GM21390 (cell line): ENCODE measurements at regions not wholly inside any gene's neighbourhood (a gene's known extent, or its start where the extent isn't known, plus 50 kb on each side); places are given as distances from the start of the nearest gene placed in this dataset.
"Not testable (repeated sequence)": the region's sequence is repeated elsewhere in the genome, so short reads cannot be mapped to it uniquely, and the experiment has no call there.

Experiments
- ATAC-seq: cut with Tn5 transposase; IDR thresholded peaks from one replicate; pipeline ENCODE4 v1.9.1; 2021; ENCODE audit not compliant: unreplicated experiment

DNA sequence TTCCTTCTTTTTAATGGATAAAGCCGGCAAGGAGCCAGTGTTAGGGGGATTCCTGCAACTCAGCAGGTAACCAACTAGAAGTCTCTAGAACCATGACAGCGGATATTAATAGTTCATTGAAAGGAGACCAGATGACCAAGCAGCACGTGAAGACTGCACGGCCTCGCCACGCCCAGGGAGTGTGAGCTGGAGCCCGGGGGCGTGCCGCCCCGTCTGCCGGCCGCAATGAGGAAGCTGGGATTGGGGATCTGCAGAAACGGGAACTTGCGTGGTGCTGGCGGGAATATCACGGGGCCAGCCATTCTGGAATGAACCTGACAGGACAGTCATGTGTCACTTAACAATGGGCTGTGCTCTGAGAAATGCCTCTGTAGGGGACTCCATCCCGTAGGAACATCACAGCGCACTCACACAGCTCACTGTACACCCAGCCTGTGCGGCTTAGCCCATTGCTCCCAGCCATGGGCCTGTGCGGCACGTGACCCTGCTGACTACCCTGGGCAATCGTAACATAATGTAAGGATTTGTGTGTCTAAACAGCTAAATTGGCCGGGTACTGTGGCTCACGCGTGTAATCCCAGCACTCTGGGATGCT is 4092.8 kb upstream of the TPTE start:
- not testable (repeated sequence) for ATAC-seq

DNA sequence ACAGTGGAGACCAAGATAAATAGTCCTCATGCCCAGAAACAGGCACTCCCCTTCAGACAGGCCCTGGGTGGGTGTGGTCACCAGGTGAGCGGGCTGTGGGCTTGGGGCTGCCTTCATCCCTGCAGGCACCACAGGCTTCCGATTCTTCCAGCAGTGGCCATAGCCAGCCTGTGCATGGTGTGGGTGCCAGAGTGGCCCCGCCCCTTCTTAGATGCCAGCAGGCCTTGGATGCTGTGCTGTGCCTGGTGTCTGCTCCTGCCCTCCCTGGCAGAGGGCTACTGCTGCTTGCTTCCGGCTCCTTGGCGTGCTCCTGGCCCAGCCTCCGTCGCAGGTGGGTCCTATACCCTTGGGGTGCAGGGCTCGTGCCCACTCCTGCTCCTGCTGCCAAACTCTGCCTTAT is 4091.5 kb upstream of the TPTE start:
- not testable (repeated sequence) for ATAC-seq

- ATAC-seq, result not testable (repeated sequence)
Measured at GRCh38 chr21:6433149-6433548, 4088.2 kb upstream of the TPTE start.

DNA sequence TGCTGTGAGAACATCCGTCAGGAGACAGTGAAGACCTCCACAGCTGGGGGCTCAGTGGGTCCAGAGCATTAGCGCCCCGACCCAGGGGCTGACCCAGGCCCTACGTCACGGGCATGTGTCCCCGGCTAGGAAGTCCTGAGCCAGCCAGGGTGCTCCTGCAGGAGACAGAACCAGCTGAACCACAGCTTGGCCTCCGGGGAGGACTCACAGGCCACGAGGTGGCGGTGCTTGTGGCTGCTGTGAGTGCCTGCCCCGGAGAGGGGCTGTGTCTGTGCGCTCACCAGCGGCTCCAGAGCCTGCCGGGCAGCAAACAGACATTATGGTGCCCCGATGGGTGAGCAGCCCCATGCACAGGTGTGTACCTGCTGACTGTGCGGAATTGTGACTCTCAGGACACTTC is 4085.2 kb upstream of the TPTE start:
- not testable (repeated sequence) for ATAC-seq

DNA sequence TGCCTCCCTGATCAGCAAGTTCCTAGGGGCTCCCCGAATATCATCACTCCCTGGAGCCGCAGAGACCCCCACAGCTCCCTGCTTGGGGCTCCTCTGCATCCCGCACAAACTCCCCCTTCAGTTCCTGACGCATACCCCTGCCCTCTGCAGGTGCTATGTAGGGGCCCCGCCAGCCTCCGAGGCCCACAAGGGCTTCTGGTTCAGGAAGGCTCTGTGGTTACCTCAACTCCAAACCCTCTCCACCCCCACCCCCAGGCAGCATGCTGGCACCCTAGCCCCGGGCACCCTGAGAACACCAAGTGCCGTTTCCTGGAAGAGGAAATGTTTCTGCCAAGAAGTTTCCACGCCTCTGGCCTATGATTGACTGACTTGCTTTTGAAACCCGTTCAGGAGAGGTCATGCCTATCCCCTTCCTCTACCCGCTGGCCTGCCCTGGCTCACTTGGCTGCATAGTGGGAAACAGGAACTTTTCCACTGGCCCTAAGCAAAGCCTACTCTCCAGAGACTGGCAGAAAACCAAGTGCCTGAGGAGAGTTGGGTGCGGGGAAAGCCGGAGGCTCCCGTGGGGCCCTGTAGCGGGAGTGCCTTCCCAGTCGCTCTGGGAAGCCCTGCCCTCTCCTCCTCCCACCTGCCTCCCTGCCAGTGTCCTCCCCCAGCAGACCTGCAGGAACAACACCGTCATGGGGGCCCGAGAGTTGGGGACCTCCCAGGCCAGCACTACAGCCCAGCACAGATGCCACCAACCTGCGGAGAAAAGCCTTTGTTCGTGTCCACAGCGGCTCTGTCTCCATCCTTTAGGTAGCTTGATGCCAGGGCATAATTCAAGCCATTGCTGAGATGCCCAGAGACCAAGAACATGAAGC is 4084.2 kb upstream of the TPTE start:
- not testable (repeated sequence) for ATAC-seq

- ATAC-seq, result not testable (repeated sequence)
Measured at GRCh38 chr21:6437834-6438187, 4083.6 kb upstream of the TPTE start.

GRCh38 chr21:6439058-6439457 is 4082.3 kb upstream of the TPTE start:
- ATAC-seq, result not testable (repeated sequence)

- ATAC-seq, result not testable (repeated sequence)
Measured at GRCh38 chr21:6454648-6455340, 4066.6 kb upstream of the TPTE start.

GRCh38 chr21:6456011-6456661 is 4065.2 kb upstream of the TPTE start:
- not testable (repeated sequence) for ATAC-seq

DNA sequence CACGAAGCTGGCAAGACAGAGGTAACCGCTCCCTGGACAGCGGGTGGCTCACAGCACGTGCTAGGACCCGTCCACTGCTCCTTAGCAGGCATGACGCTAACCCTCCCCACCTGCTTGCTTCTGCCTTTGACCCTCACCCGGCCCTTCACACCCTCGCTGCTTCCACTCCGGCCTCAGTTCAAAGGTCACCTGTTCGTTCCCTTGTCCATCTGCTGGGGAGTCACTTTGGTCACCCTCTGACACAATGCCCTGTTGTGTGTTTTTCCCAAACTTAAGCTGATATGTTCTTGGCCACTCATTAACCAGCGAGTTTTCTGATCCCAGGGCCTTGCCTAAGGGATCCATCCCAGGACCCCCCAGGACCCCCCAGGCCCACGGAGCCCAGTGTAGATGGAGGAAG is 4061.6 kb upstream of the TPTE start:
- ATAC-seq, result not testable (repeated sequence)

DNA sequence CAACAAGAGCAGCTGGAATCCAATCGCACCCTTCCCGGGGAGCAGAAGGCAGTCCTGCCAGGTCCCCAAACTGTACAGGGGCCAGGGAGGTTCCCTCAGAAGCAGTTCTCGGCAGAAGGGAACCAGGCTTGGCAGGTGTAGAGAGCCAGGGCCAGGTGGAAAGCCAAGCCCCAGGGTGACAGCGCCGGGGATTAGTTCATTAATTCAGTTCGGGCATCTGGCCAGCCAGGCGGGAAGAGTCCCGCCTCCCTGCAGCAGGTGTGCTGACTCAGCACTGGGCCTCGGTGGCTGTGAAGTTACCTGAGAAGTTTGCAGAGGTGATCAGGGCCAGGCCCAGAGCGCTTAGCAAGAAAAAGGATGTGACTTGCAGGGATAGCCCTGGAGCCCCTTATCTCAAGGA is 4060.0 kb upstream of the TPTE start:
- not testable (repeated sequence) for ATAC-seq

GRCh38 chr21:6464419-6464818 is 4057.0 kb upstream of the TPTE start:
- ATAC-seq, result not testable (repeated sequence)

DNA sequence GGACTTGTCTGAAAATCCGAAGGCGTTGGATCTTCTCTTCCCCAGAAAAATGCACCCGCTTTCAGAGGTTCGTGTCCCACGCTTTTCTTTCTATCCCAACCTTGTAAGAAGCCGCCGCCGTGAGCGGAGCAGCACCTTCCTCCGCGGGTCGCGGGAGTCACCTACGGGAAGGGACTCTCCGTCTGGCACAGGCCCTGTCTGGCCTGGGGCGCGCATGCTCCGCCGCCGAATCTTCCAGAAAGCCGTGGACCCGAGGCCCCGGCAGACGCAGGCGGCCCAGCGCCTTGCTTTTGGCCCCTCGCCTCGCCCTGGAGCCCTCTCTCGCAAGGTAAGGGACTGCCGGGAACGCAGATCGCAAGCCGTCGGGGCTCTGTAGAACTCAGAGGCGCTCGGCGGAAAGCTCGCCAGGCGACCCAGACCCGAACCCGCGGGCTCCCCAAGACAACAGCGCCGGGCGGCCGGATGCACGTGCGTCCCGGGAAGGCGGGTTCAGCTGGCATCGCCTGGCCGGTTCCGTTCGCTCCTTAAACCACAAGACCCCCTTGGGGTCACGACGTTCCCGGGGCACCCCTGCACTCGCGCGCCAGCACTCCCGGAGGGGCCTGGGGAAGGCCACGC is 4055.2 kb upstream of the TPTE start:
- ATAC-seq, result not testable (repeated sequence)

DNA sequence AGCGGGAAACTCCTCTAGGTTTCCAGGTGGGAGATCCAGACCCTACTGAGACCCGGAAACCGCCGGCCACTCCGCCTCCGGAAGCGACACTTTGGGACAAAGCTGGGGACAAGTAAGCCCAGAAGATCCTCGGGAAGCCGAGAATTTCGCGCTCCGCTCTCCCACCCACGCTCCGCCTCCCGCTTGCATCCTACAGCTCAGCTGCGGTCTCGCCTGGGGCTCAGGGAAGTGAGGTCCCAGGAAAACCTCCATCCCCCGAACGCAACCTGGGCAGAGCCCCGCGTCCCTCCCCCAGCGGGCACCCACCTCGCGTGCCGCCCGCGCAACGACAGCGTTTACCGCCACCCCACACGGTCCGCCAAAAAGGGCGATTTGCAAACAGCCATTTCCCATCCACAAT is 4054.7 kb upstream of the TPTE start:
- ATAC-seq, result not testable (repeated sequence)

- ATAC-seq, result not testable (repeated sequence)
Measured at GRCh38 chr21:6467189-6467774, 4054.1 kb upstream of the TPTE start.

GRCh38 chr21:6467907-6468306 is 4053.5 kb upstream of the TPTE start:
- ATAC-seq, result not testable (repeated sequence)

DNA sequence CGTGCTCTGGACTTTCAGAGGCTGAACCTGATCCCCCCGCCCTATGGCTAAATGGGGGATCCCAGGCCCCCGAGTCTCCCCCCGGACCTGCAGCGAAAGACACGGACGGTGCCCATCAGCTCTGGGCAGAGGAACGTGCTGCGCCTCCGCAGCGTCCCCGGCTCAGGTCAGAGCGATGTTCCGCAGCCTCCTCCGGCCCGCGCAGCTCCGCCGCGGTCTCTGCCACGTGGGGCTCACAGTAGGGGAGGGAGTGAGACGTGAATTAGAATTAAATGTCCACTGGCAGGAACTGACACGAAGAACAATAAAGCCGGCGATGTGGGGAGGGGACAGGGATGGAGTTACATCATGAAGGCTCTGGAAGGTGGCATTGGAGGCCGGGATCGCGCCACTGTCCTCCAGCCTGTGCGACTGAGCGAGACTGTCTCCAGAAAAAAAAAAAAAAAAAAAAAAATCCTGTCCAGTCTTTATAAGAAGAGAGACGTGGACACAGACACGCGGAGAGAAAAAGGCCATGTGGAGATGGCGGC is 4053.0 kb upstream of the TPTE start:
- ATAC-seq, result not testable (repeated sequence)

- ATAC-seq, result not testable (repeated sequence)
Measured at GRCh38 chr21:6474250-6474968, 4047.0 kb upstream of the TPTE start.

DNA sequence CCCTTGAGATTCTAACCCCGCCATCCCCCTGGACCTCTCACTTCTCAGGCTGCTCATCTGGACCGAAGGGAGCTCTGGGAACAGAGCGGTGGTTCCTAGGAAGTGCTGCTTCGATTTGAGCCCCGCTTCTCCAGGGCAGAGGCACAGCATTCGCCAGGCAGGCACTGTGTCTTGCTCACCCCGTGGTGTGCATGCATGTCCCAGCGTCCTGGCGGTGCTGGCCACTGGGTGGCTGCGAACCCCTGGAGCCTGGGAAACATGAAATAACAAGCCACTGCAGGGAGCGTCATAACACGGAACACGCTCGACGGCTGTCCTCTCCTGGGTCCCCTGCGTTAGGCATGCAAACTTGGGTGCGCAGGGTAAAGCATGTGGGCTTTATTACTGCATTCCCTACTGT is 4040.3 kb upstream of the TPTE start:
- not testable (repeated sequence) for ATAC-seq
